Neural progenitor cell (in vitro differentiated cells): ENCODE measurements at regions not wholly inside any gene's neighbourhood (a gene's known extent, or its start where the extent isn't known, plus 50 kb on each side); places are given as distances from the start of the nearest gene placed in this dataset.

Experiments
- EZH2 ChIP-seq: fragments of 200-600 bp; sonication (generic); IDR thresholded peaks from 2 replicates; pipeline ENCODE4 v1.6.1; 2017; ENCODE audit warnings: antibody characterized with exemption, mild to moderate bottlenecking, moderate library complexity
- EZH2phosphoT487 ChIP-seq: fragments of 200-600 bp; sonication (generic); IDR thresholded peaks from 2 replicates; pipeline ENCODE4 v1.6.1; 2017; ENCODE audit warnings: antibody characterized with exemption
- TF ChIP-seq, protein P1 (sequence below): fragments of 200-600 bp; sonication (generic); IDR thresholded peaks from 2 replicates; pipeline ENCODE4 v1.5.1; 2017; ENCODE audit warnings: antibody characterized with exemption, mild to moderate bottlenecking

GRCh38 chrX:3990569-3990968, 277.1 kb upstream of the PRKX start:
- TF ChIP-seq, protein P1, sequence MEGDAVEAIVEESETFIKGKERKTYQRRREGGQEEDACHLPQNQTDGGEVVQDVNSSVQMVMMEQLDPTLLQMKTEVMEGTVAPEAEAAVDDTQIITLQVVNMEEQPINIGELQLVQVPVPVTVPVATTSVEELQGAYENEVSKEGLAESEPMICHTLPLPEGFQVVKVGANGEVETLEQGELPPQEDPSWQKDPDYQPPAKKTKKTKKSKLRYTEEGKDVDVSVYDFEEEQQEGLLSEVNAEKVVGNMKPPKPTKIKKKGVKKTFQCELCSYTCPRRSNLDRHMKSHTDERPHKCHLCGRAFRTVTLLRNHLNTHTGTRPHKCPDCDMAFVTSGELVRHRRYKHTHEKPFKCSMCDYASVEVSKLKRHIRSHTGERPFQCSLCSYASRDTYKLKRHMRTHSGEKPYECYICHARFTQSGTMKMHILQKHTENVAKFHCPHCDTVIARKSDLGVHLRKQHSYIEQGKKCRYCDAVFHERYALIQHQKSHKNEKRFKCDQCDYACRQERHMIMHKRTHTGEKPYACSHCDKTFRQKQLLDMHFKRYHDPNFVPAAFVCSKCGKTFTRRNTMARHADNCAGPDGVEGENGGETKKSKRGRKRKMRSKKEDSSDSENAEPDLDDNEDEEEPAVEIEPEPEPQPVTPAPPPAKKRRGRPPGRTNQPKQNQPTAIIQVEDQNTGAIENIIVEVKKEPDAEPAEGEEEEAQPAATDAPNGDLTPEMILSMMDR: no peak
- no peak for TF ChIP-seq EZH2
- TF ChIP-seq EZH2phosphoT487: no peak
